A549 (cell line): ENCODE measurements at regions not wholly inside any gene's neighbourhood (a gene's known extent, or its start where the extent isn't known, plus 50 kb on each side); places are given as distances from the start of the nearest gene placed in this dataset.
"Not testable (repeated sequence)": the region's sequence is repeated elsewhere in the genome, so short reads cannot be mapped to it uniquely, and the experiment has no call there.

Experiments used
- ATAC-seq, 2 experiments: fragments of 200-7000 bp in 1 of 2; fragments of >200 bp in 1 of 2; cut with Nextera tagmentation in 1 of 2; cut with Tn5 transposase in 1 of 2; 3 replicates each; pipeline versions ENCODE4 v1.8.0 to v1.9.1; 2018 to 2020; ENCODE audit warnings: mild to moderate bottlenecking in 1 of 2, moderate library complexity in 1 of 2
- CTCF ChIA-PET: fragments of 300-600 bp; sonication (Branson Sonifier 250); formaldehyde crosslinking; extraction: SDS; loops from one replicate; lab custom pipeline; 2021; ENCODE audit warnings: antibody characterized with exemption, inconsistent platforms; lab: Yijun Ruan, JAX
- POLR2A ChIA-PET: fragments of 350-600 bp; formaldehyde crosslinking; extraction: SDS; loops from one replicate; lab custom pipeline; 2021; ENCODE audit warnings: antibody characterized with exemption, inconsistent platforms; lab: Yijun Ruan, JAX
- DNase-seq, 2 experiments: peaks; one replicate each; pipeline versions ENCODE4 v3.0.0 to v3.0.0-alpha.2; 2011 to 2016; ENCODE audit warnings: low read depth in 1 of 2, low spot score in 1 of 2
- FAIRE-seq: peaks from 2 replicates; lab custom pipeline; 2011; peaks lifted over from hg19 to GRCh38; lab: Jason Lieb, UNC
- H3K27ac ChIP-seq, 2 experiments: fragments of >200 bp; sonication (Bioruptor Twin); formaldehyde crosslinking; 3 replicates each; pipeline ENCODE4 v1.5.1; 2016 to 2017
- H3K4me1 ChIP-seq: fragments of >200 bp; sonication (Bioruptor Twin); formaldehyde crosslinking; 3 replicates; pipeline ENCODE4 v1.6.1; 2016
- H3K4me2 ChIP-seq: fragments of >200 bp; sonication (Bioruptor Twin); formaldehyde crosslinking; 3 replicates; pipeline ENCODE4 v1.6.1; 2016
- H3K4me3 ChIP-seq: fragments of >200 bp; sonication (Bioruptor Twin); formaldehyde crosslinking; 3 replicates; pipeline ENCODE4 v1.5.1; 2016
- H3K9me3 ChIP-seq: fragments of >200 bp; sonication (Bioruptor Twin); formaldehyde crosslinking; 3 replicates; pipeline ENCODE4 v1.6.1; 2016
- ATOH8 ChIP-seq: fragments of 250-450 bp; sonication (Bioruptor Pico); IDR thresholded peaks from 2 replicates; pipeline ENCODE4 v1.5.0; 2020; ENCODE audit warnings: low read depth, mild to moderate bottlenecking, moderate library complexity
- BHLHE40 ChIP-seq: IDR thresholded peaks from 2 replicates; pipeline ENCODE4 v1.6.1; 2012; ENCODE audit warnings: low read depth, low read length, inconsistent platforms
- CEBPB ChIP-seq, 2 experiments: fragments of >200 bp in 1 of 2; sonication (Bioruptor Twin) in 1 of 2; formaldehyde crosslinking in 1 of 2; IDR thresholded peaks; 2 replicates each; pipeline ENCODE4 v1.6.1; 2012 to 2016
- CHD2 ChIP-seq: fragments of 150-350 bp; IDR thresholded peaks from 2 replicates; pipeline ENCODE4 v1.6.1; 2014; ENCODE audit warnings: low read length; ENCODE audit not compliant: partially characterized antibody
- CHD4 ChIP-seq: fragments of 200-600 bp; sonication (generic); IDR thresholded peaks from 2 replicates; pipeline ENCODE4 v1.6.1; 2016; ENCODE audit warnings: antibody characterized with exemption, mild to moderate bottlenecking, borderline replicate concordance
- EHMT2 ChIP-seq: fragments of 200-600 bp; sonication (generic); IDR thresholded peaks from 2 replicates; pipeline ENCODE4 v1.6.1; 2016; ENCODE audit warnings: antibody characterized with exemption, low read depth, mild to moderate bottlenecking, moderate library complexity
- FOSB ChIP-seq: fragments of 250-450 bp; sonication (Bioruptor Pico); IDR thresholded peaks from 2 replicates; pipeline ENCODE4 v1.5.0; 2020; ENCODE audit warnings: mild to moderate bottlenecking, moderate library complexity
- FOSL2 ChIP-seq, 2 experiments: fragments of 450-650 bp in 1 of 2; fragments of >200 bp in 1 of 2; sonication (Bioruptor Twin) in 1 of 2; formaldehyde crosslinking; IDR thresholded peaks; 2 replicates each; pipeline versions ENCODE4 v1.5.0 to v1.6.1; 2016 to 2020; ENCODE audit warnings: mild to moderate bottlenecking in 1 of 2, moderate library complexity in 1 of 2
- GATA3 ChIP-seq: IDR thresholded peaks from 2 replicates; pipeline ENCODE4 v1.6.1; 2012; ENCODE audit warnings: borderline replicate concordance
- HDAC2 ChIP-seq: fragments of 200-600 bp; sonication (generic); IDR thresholded peaks from 2 replicates; pipeline ENCODE4 v1.6.1; 2016
- HMGXB4 ChIP-seq: fragments of 250-450 bp; sonication (Bioruptor Pico); IDR thresholded peaks from 2 replicates; pipeline ENCODE4 v1.5.0; 2021; ENCODE audit warnings: mild to moderate bottlenecking, moderate library complexity, borderline replicate concordance
- HOXB5 ChIP-seq: fragments of 250-450 bp; sonication (Bioruptor Pico); IDR thresholded peaks from 2 replicates; pipeline ENCODE4 v1.5.0; 2020; ENCODE audit warnings: mild to moderate bottlenecking, moderate library complexity
- MAX ChIP-seq: IDR thresholded peaks from 2 replicates; pipeline ENCODE4 v1.6.1; 2012
- MAZ ChIP-seq: fragments of 150-350 bp; IDR thresholded peaks from 2 replicates; pipeline ENCODE4 v1.6.1; 2014; ENCODE audit warnings: antibody characterized with exemption, low read depth, low read length, borderline replicate concordance
- PBX3 ChIP-seq: IDR thresholded peaks from 2 replicates; pipeline ENCODE4 v1.6.1; 2012
- RARB ChIP-seq: fragments of 250-450 bp; sonication (Bioruptor Pico); IDR thresholded peaks from 2 replicates; pipeline ENCODE4 v1.8.0; 2021; ENCODE audit warnings: mild to moderate bottlenecking, moderate library complexity
- RCOR1 ChIP-seq: fragments of 150-350 bp; IDR thresholded peaks from 2 replicates; pipeline ENCODE4 v1.6.1; 2014; ENCODE audit warnings: antibody characterized with exemption, low read length, low read depth
- TFCP2L1 ChIP-seq: fragments of 250-450 bp; sonication (Bioruptor Pico); IDR thresholded peaks from 2 replicates; pipeline ENCODE4 v1.5.0; 2021; ENCODE audit warnings: mild to moderate bottlenecking
- TP53 ChIP-seq: fragments of 250-450 bp; sonication (Bioruptor Pico); IDR thresholded peaks from 2 replicates; pipeline ENCODE4 v1.5.0; 2021; ENCODE audit warnings: mild to moderate bottlenecking, moderate library complexity
- ZC3H11A ChIP-seq: fragments of 450-650 bp; IDR thresholded peaks from 2 replicates; pipeline ENCODE4 v1.6.1; 2014; ENCODE audit warnings: antibody characterized with exemption, mild to moderate bottlenecking
- ZSCAN20 ChIP-seq: fragments of 250-450 bp; sonication (Bioruptor Pico); IDR thresholded peaks from 2 replicates; pipeline ENCODE4 v1.8.0; 2022; ENCODE audit warnings: mild to moderate bottlenecking, moderate library complexity
- WGBS: methylation state at CpG from one replicate; pipeline ENCODE4 v1.1.6; 2017; ENCODE audit errors: missing lambda C conversion rate; 5-methylcytosine and 5-hydroxymethylcytosine counted together

- no peak for TF ChIP-seq PBX3
- no peak for TF ChIP-seq HDAC2
Observed at GRCh38 chr5:30498972-30499371, 694.5 kb upstream of the CDH6 start (continued).

- WGBS: 17% methylated on average over 3 of the region's 3 CpGs
- POLR2A ChIA-PET: not testable (repeated sequence)
- CTCF ChIA-PET: interaction anchor here (0.6 kb wide), 1 partner anchor 1065 kb away, joined by 3 read pairs; no protein-coding TSS in a partner anchor
Observed at GRCh38 chr5:30498509-30498908, 695.0 kb upstream of the CDH6 start.

GRCh38 chr5:30494113-30494512 is 699.4 kb upstream of the CDH6 start:
- CTCF ChIA-PET, DNase-seq, H3K4me1 ChIP-seq, H3K9me3 ChIP-seq, H3K27ac ChIP-seq, H3K4me3 ChIP-seq, ATAC-seq, FAIRE-seq, POLR2A ChIA-PET, H3K4me2 ChIP-seq: not testable (repeated sequence)
- 62% methylated on average over 5 of the region's 7 CpGs for WGBS

More at GRCh38 chr5:30498509-30498908, 695.0 kb upstream of the CDH6 start:
- DNase-seq, H3K27ac ChIP-seq, H3K9me3 ChIP-seq, FAIRE-seq, ATAC-seq, H3K4me2 ChIP-seq, H3K4me1 ChIP-seq, H3K4me3 ChIP-seq: not testable (repeated sequence)

- DNase-seq (no peak), ATAC-seq (no peak), FAIRE-seq (no peak)
- no peak for TF ChIP-seq RARB (CRISPR knock-in tag)
- TF ChIP-seq MAX: no peak
- TF ChIP-seq HOXB5 (CRISPR knock-in tag): no peak
- no peak for TF ChIP-seq CHD4
- TF ChIP-seq TP53 (CRISPR knock-in tag): no peak
- TF ChIP-seq HMGXB4 (CRISPR knock-in tag): no peak
- TF ChIP-seq CEBPB (IDR thresholded peaks at IDR 0.05): no peak
- no peak for TF ChIP-seq ZC3H11A
- ChIA-PET CTCF (no interaction called here), POLR2A (no interaction called here)
- H3K4me1 ChIP-seq: no peaks in the 10 kb centered on the region
- no peaks in the 10 kb centered on the region for H3K9me3 ChIP-seq
- no peak overlapping the region for H3K4me2 ChIP-seq
- H3K4me3 ChIP-seq: no peak overlapping the region
- no peak overlapping the region for H3K27ac ChIP-seq
Observed at GRCh38 chr5:30479104-30479503, 714.4 kb upstream of the CDH6 start.

GRCh38 chr5:30475429-30475828 is 718.1 kb upstream of the CDH6 start:
- no peak overlapping the region for H3K4me3 ChIP-seq
- no peak overlapping the region for H3K4me2 ChIP-seq
- H3K9me3 ChIP-seq: no peaks in the 10 kb centered on the region
- WGBS: 21% methylated on average over 4 of the region's 4 CpGs
- POLR2A ChIA-PET: no interaction called here
- no peak overlapping the region for H3K27ac ChIP-seq
- DNase-seq (no peak), FAIRE-seq (no peak), ATAC-seq (no peak)
- TF ChIP-seq TFCP2L1 (CRISPR knock-in tag) (no peak), BHLHE40 (no peak), CHD2 (no peak), ATOH8 (CRISPR knock-in tag) (no peak), FOSL2 (IDR thresholded peaks at IDR 0.05) (no peak), FOSL2 (CRISPR knock-in tag; IDR thresholded peaks at IDR 0.05) (no peak), GATA3 (no peak), MAZ (no peak), RCOR1 (no peak), ZSCAN20 (no peak), EHMT2 (no peak), HOXB5 (CRISPR knock-in tag) (no peak), FOSB (CRISPR knock-in tag) (no peak)
- CTCF ChIA-PET: no interaction called here
- H3K4me1 ChIP-seq: no peaks in the 10 kb centered on the region
